OCI-LY3 (cell line): ENCODE measurements at regions not wholly inside any gene's neighbourhood (a gene's known extent, or its start where the extent isn't known, plus 50 kb on each side); places are given as distances from the start of the nearest gene placed in this dataset.

ENCODE experiments used
- H2AFZ ChIP-seq: fragments of 200-600, 300-600 bp; shearing (Covaris generic); 2 replicates; pipeline ENCODE4 v1.6.0; 2014; ENCODE audit warnings: antibody characterized with exemption, low read depth, low read length
- H3K27ac ChIP-seq: fragments of 200-600, 300-600 bp; sonication (generic); 2 replicates; pipeline ENCODE4 v1.5.1; 2014; ENCODE audit warnings: mild to moderate bottlenecking, low read length, moderate library complexity, mixed read lengths
- H3K27me3 ChIP-seq: fragments of 200-600, 300-600 bp; sonication (generic); 2 replicates; pipeline ENCODE4 v1.6.1; 2014; ENCODE audit warnings: low read depth, low read length, mixed read lengths
- H3K36me3 ChIP-seq: fragments of 200-600, 300-600 bp; sonication (generic); replicated peaks from 2 replicates; pipeline ENCODE3; 2014; ENCODE audit warnings: low read depth, low read length, mixed read lengths
- H3K4me1 ChIP-seq: fragments of 300-600, 200-600 bp; sonication (generic); 2 replicates; pipeline ENCODE4 v1.6.1; 2014; ENCODE audit warnings: low read length, mixed read lengths
- H3K4me2 ChIP-seq: fragments of 200-600, 300-600 bp; sonication (generic); 2 replicates; pipeline ENCODE4 v1.6.1; 2014; ENCODE audit warnings: low read length, mixed read lengths
- H3K4me3 ChIP-seq: fragments of 300-600, 200-600 bp; sonication (generic); 2 replicates; pipeline ENCODE4 v1.5.1; 2014; ENCODE audit warnings: antibody characterized with exemption, mild to moderate bottlenecking, low read length, moderate library complexity
- H3K79me2 ChIP-seq: fragments of 300-600, 200-600 bp; shearing (Covaris generic); 2 replicates; pipeline ENCODE4 v1.6.1; 2014; ENCODE audit warnings: mild to moderate bottlenecking, low read length, mixed read lengths
- H3K9ac ChIP-seq: fragments of 300-600, 200-600 bp; shearing (Covaris generic); 2 replicates; pipeline ENCODE4 v1.6.0; 2014; ENCODE audit warnings: mild to moderate bottlenecking, low read length, moderate library complexity
- H3K9me3 ChIP-seq: fragments of 200-600, 300-600 bp; shearing (Covaris generic); 2 replicates; pipeline ENCODE4 v1.6.1; 2014; ENCODE audit warnings: low read length, mixed read lengths; ENCODE audit not compliant: insufficient read depth
- H4K20me1 ChIP-seq: fragments of 200-600, 300-600 bp; sonication (generic); 2 replicates; pipeline ENCODE4 v1.6.1; 2016; ENCODE audit warnings: low read length, mixed read lengths; ENCODE audit not compliant: insufficient read depth
- EZH2phosphoT487 ChIP-seq: fragments of 200-600 bp; shearing (Covaris generic); IDR thresholded peaks from 2 replicates; pipeline ENCODE4 v1.6.1; 2018; ENCODE audit warnings: antibody characterized with exemption, mixed run types, low read depth
- TF ChIP-seq, protein P1 (sequence below): fragments of 200-600, 300-600 bp; sonication (generic); IDR thresholded peaks from 2 replicates; pipeline ENCODE4 v1.5.1; 2014; ENCODE audit warnings: antibody characterized with exemption, low read length, low read depth

DNA sequence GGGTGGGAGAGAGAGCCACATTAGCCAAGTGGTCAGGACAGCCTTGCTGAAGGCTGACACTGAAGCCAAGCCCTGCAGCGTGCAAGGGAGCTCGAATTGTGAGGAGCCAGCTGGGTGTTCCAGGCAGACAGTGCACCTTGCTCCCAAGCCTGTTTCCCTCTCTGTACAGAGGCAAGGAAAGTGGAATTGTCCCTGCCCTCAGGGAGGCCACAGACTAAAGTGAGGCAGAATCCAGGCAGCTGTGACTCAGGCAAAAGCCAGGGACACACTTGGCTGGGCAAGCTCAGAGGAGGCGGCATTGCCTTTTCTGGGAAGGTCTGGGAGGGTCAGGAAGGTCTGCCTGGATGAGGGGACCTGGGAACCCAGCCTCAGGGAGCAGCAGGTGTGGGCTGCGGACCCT is 50.2 kb upstream of the LMX1B start:
- Histone ChIP-seq H3K79me2 (no peaks in the 10 kb centered on the region), H3K36me3 (no peaks in the 10 kb centered on the region), H3K4me3 (no peak overlapping the region), H3K27ac (no peak overlapping the region), H3K9me3 (no peaks in the 10 kb centered on the region), H4K20me1 (no peaks in the 10 kb centered on the region), H3K27me3 (peaks cover 53% of the 10 kb centered on the region), H3K4me2 (no peak overlapping the region), H2AFZ (no peak overlapping the region), H3K4me1 (no peaks in the 10 kb centered on the region), H3K9ac (no peak overlapping the region)
- no peak for TF ChIP-seq EZH2phosphoT487
- TF ChIP-seq, protein P1, sequence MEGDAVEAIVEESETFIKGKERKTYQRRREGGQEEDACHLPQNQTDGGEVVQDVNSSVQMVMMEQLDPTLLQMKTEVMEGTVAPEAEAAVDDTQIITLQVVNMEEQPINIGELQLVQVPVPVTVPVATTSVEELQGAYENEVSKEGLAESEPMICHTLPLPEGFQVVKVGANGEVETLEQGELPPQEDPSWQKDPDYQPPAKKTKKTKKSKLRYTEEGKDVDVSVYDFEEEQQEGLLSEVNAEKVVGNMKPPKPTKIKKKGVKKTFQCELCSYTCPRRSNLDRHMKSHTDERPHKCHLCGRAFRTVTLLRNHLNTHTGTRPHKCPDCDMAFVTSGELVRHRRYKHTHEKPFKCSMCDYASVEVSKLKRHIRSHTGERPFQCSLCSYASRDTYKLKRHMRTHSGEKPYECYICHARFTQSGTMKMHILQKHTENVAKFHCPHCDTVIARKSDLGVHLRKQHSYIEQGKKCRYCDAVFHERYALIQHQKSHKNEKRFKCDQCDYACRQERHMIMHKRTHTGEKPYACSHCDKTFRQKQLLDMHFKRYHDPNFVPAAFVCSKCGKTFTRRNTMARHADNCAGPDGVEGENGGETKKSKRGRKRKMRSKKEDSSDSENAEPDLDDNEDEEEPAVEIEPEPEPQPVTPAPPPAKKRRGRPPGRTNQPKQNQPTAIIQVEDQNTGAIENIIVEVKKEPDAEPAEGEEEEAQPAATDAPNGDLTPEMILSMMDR: no peak
